Left cardiac atrium (tissue), 4 donors: ENCODE measurements at regions not wholly inside any gene's neighbourhood (a gene's known extent, or its start where the extent isn't known, plus 50 kb on each side); places are given as distances from the start of the nearest gene placed in this dataset.
"Not testable (repeated sequence)": the region's sequence is repeated elsewhere in the genome, so short reads cannot be mapped to it uniquely, and the experiment has no call there.

ENCODE experiments used
- ATAC-seq, 2 donors: fragments of 200-7000 bp; cut with Tn5 transposase; one replicate each; pipeline ENCODE4 v1.9.1; 2020; ENCODE audit warnings: mild to moderate bottlenecking in 2 of 2, moderate library complexity in 2 of 2
- DNase-seq: peaks from one replicate; pipeline ENCODE4 v3.0.0-alpha.2; 2020
- intact Hi-C, 2 donors: fragments of 100-400 bp; cut with DNase I; formaldehyde crosslinking; loops; one replicate each; pipeline versions ENCODE4 v1.14.1 to v1.15.1; 2022 to 2023
- donor health status: DM: no; HTN: yes; CAD: no.
- donor health status: DM: no; HTN: yes; CAD: no; lungs with severe emphysema.
- donor health status: DM: yes; HTN: yes; CAD: no.
- donor health status: Dilated cardiomyopathy.

GRCh38 chr3:104281713-104282112 lies 1085.0 kb upstream of the ALCAM start:
- intact Hi-C loops = no loop called here
- ATAC-seq (no peak), DNase-seq (no peak)

GRCh38 chr3:104286645-104287044 lies 1080.1 kb upstream of the ALCAM start:
- no peak for DNase-seq
- ATAC-seq = no peak
- intact Hi-C loops = no loop called here

- intact Hi-C loops = no loop called here
- DNase-seq (no peak), ATAC-seq (peak in 1 of 2 donors; percentile 19)
These were observed 1075.3 kb upstream of the ALCAM start for GRCh38 chr3:104291437-104291851.

- DNase-seq (no peak), ATAC-seq (no peak)
- intact Hi-C loops = no loop called here
These were observed 1074.8 kb upstream of the ALCAM start for GRCh38 chr3:104291878-104292277.

- no peak for ATAC-seq
- intact Hi-C loops = no loop called here
- DNase-seq = no peak
These were observed 1069.1 kb upstream of the ALCAM start for GRCh38 chr3:104297617-104298016.

- DNase-seq (no peak), ATAC-seq (no peak)
- intact Hi-C loops = no loop called here
These were observed 1068.0 kb upstream of the ALCAM start for GRCh38 chr3:104298662-104299061.

GRCh38 chr3:104316118-104316517 lies 1050.6 kb upstream of the ALCAM start:
- ATAC-seq (no peak), DNase-seq (no peak)
- intact Hi-C loops = no loop called here

- DNase-seq = no peak
- intact Hi-C loops = no loop called here
- ATAC-seq = no peak
These were observed 1043.5 kb upstream of the ALCAM start for GRCh38 chr3:104323226-104323625.

- ATAC-seq (no peak), DNase-seq (no peak)
- intact Hi-C loops = no loop called here
These were observed 1019.4 kb upstream of the ALCAM start for GRCh38 chr3:104347291-104347690.

- no peak for ATAC-seq
- intact Hi-C loops = no loop called here
These were observed 1016.9 kb upstream of the ALCAM start for GRCh38 chr3:104349836-104350235.

GRCh38 chr3:104353951-104354350 lies 1012.8 kb upstream of the ALCAM start:
- intact Hi-C loops = no loop called here
- DNase-seq (no peak), ATAC-seq (no peak)

More at GRCh38 chr3:104349836-104350235, 1016.9 kb upstream of the ALCAM start:
- no peak for DNase-seq

GRCh38 chr3:104359546-104359945 lies 1007.2 kb upstream of the ALCAM start:
- ATAC-seq = peak in 1 of 2 donors; percentile 69
- intact Hi-C loops = no loop called here
- DNase-seq = no peak

GRCh38 chr3:104360038-104360437 lies 1006.7 kb upstream of the ALCAM start:
- DNase-seq (no peak), ATAC-seq (no peak)
- intact Hi-C loops = no loop called here

- intact Hi-C loops, DNase-seq, ATAC-seq: not testable (repeated sequence)
These were observed 1005.0 kb upstream of the ALCAM start for GRCh38 chr3:104361748-104362147.

GRCh38 chr3:104362319-104362718 lies 1004.4 kb upstream of the ALCAM start:
- ATAC-seq (no peak), DNase-seq (no peak)
- intact Hi-C loops = no loop called here

GRCh38 chr3:104367000-104367399 lies 999.7 kb upstream of the ALCAM start:
- peak; percentile 19 to 38 for ATAC-seq
- DNase-seq = no peak
- intact Hi-C loops = no loop called here

- intact Hi-C loops = no loop called here
- DNase-seq (no peak), ATAC-seq (no peak)
These were observed 997.9 kb upstream of the ALCAM start for GRCh38 chr3:104368760-104369159.

- intact Hi-C loops = no loop called here
- peak; percentile 28 for DNase-seq
- no peak for ATAC-seq
These were observed 981.3 kb upstream of the ALCAM start for GRCh38 chr3:104385421-104385820.

GRCh38 chr3:104388619-104389018 lies 978.1 kb upstream of the ALCAM start:
- intact Hi-C loops = no loop called here
- DNase-seq (no peak), ATAC-seq (no peak)

- intact Hi-C loops = no loop called here
- DNase-seq = no peak
- ATAC-seq = no peak
These were observed 974.4 kb upstream of the ALCAM start for GRCh38 chr3:104392327-104392726.

GRCh38 chr3:104396974-104397669 lies 969.6 kb upstream of the ALCAM start:
- ATAC-seq (peak in 1 of 2 donors; percentile 74), DNase-seq (no peak)
- intact Hi-C loops = no loop called here

- DNase-seq (no peak), ATAC-seq (no peak)
- intact Hi-C loops = no loop called here
These were observed 969.0 kb upstream of the ALCAM start for GRCh38 chr3:104397713-104398112.
